ENCODE measurements at regions not wholly inside any gene's neighbourhood (a gene's known extent, or its start where the extent isn't known, plus 50 kb on each side); places are given as distances from the start of the nearest gene placed in this dataset.

GRCh38 chr21:20404915-20405314 is 593.3 kb upstream of the NCAM2 start:
- TF ChIP-seq CTCF (IDR thresholded peaks at IDR 0.05) (no peak), EP300 (IDR thresholded peaks at IDR 0.05) (no peak)

Measured in gastroesophageal sphincter (tissue), 3 donors.